GM12891 (cell line): ENCODE measurements at regions not wholly inside any gene's neighbourhood (a gene's known extent, or its start where the extent isn't known, plus 50 kb on each side); places are given as distances from the start of the nearest gene placed in this dataset.
"Not testable (repeated sequence)": the region's sequence is repeated elsewhere in the genome, so short reads cannot be mapped to it uniquely, and the experiment has no call there.

Experiments used
- DNase-seq: peaks from one replicate; pipeline ENCODE4 v3.0.0; 2011; ENCODE audit warnings: low spot score; ENCODE audit not compliant: insufficient read length
- FAIRE-seq: peaks from 2 replicates; lab custom pipeline; 2011; peaks lifted over from hg19 to GRCh38; lab: Jason Lieb, UNC
- PAX5 ChIP-seq: IDR thresholded peaks from 2 replicates; pipeline ENCODE4 v1.6.1; 2011; ENCODE audit warnings: low read length, moderate library complexity, mild to moderate bottlenecking; ENCODE audit not compliant: insufficient read depth, severe bottlenecking
- POLR2A ChIP-seq: IDR thresholded peaks from 2 replicates; pipeline ENCODE4 v1.6.1; 2011; ENCODE audit warnings: low read depth, low read length, control low read depth
- POLR2AphosphoS5 ChIP-seq: IDR thresholded peaks from 2 replicates; pipeline ENCODE4 v1.6.1; 2011; ENCODE audit warnings: low read depth, low read length, control low read depth
- POU2F2 ChIP-seq: IDR thresholded peaks from 2 replicates; pipeline ENCODE4 v1.6.1; 2011; ENCODE audit warnings: low read depth, mild to moderate bottlenecking, control low read depth, low read length, moderate library complexity
- SPI1 ChIP-seq: IDR thresholded peaks from 2 replicates; pipeline ENCODE4 v1.6.1; 2011; ENCODE audit warnings: low read depth, low read length, control low read depth
- TAF1 ChIP-seq: IDR thresholded peaks from 2 replicates; pipeline ENCODE4 v1.6.1; 2011; ENCODE audit warnings: low read depth, low read length, control low read depth

DNA sequence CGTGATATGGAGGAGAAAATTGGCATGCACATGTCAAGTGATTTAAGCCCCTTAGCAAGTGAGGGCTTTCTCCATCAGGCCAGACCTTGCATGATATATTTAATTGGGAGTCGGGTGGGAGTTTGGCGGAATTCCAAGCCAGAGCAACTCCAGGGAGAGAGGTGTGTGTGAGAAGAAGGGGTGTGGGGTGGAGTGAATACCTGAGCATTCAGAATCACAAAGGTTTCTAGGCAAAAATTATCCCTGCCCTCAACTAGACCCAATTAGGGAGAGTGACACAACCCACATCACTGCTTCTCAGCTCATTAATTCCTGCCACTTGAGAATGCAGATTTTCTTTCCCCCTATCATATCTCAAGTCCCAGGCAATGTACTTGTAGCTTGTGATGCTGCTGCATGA lies 279.7 kb upstream of the TUT7 start:
- TF ChIP-seq POU2F2, result no peak
- no peak for TF ChIP-seq POLR2AphosphoS5
- no peak for TF ChIP-seq SPI1
- TF ChIP-seq POLR2A, result no peak
- no peak for TF ChIP-seq TAF1
- TF ChIP-seq PAX5, result no peak
- no peak for FAIRE-seq
- DNase-seq, result no peak

DNA sequence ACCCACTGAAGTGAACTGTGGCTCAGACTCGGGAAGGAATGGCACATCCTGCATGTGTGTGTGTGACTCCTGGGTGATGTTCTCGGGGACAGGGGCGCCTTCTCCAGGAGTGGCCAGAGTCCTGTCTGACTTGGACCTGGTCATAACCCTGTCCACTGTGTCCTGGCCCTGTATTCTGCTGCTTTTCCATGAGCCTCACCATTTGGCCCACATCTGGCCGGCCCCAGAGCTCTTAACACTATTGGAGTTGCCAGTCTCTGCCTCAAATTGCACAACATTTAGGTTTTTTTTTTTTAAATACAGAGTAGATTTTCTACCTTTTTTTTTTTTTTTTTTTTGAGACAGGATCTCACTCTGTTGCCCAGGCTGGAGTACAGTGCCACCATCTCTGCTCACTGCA lies 278.3 kb upstream of the TUT7 start:
- DNase-seq (no peak), FAIRE-seq (no peak)
- TF ChIP-seq POLR2AphosphoS5, result no peak
- TF ChIP-seq PAX5, result no peak
- no peak for TF ChIP-seq TAF1
- TF ChIP-seq POU2F2, result no peak
- TF ChIP-seq SPI1, result no peak
- TF ChIP-seq POLR2A, result no peak

GRCh38 chr9:86629530-86629929 lies 275.3 kb upstream of the TUT7 start:
- no peak for TF ChIP-seq PAX5
- TF ChIP-seq POLR2AphosphoS5, result no peak
- no peak for TF ChIP-seq TAF1
- no peak for TF ChIP-seq SPI1
- no peak for TF ChIP-seq POLR2A
- no peak for TF ChIP-seq POU2F2
- no peak for DNase-seq
- no peak for FAIRE-seq

DNA sequence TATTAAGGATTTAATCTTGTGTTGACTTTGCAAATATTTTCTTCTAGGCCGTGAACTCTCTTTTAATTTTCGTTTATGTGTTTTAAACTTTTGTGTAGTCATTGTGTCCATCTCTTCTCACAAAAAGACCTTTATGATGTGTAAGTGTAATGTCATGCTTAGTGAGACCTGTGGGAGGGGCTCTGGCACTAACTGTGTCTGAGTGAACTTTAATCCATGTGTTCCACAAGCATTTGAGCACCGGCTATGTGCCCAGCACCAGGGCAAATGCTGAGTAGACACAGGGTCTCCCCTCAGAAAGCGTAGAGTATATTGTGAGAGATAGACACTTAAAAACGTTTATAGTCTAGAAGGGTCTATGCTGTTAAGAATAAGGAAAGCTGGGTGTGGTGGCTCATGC lies 272.6 kb upstream of the TUT7 start:
- TF ChIP-seq SPI1, result no peak
- TF ChIP-seq TAF1, result no peak
- TF ChIP-seq POLR2A, result no peak
- TF ChIP-seq PAX5, result no peak
- no peak for TF ChIP-seq POU2F2
- TF ChIP-seq POLR2AphosphoS5, result no peak
- FAIRE-seq (no peak), DNase-seq (no peak)

DNA sequence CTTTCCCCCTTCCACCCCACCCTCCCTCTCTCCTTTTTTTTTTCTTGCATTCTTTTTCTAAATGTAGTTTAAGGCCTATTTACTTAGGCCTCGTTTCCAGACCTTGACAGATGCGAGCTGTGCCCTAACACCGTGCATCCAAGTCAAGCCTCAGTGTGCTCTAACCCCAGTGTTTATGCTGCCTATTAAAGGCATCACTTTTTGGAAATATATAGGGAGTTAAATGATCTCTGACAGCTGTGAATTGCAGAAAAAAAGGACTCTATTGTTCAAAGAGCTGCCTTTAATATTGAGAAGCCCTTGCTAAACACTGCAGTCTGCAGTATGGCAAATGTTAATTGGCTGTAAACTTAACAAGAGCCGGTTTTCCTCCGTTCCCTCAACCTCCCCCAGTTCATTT lies 270.4 kb upstream of the TUT7 start:
- FAIRE-seq, result no peak
- DNase-seq, result no peak

DNA sequence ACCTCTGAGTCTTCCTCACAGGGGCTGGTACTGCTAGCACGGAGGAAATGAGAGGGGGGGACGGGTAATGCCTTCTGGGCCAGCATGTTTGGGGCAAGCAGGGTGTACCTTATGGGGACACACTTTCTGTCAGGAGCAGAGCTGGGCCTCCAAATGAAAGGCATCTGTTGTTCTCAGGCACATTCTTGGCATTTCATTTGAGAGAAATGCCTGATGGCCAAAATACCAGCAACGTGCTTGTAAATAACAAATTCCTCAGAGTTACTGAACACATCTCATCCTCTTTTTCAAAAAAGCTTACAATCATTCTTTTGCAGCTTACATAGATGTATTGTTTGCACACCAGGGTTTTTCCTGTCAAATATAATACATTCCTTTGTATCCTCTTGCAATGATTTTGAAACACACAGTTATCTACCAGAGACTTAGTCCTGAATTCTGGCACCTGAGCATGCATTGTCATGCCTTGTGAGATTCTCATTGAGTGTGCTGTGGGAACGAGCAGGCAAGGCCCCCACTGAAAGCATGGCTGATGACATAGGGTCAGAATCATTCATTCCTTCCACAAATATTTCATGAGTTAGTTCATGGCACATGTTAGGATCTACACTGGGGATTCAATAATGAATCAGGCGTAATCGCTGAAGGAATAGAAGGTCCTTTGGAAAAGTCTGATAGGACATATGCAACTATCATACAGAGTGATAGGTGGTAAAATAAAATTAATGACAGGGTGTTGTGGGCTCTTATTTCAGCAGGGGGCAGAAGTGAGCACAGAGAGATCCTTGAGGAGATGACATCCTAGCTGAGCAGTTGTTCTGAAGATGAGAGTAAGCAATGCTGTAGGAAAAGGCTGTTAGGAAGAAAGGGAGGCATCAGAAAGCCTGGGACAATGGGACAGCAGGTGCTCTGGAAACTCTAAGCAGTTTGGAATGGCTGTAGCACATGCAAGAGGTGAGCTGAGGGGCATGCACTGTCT lies 260.9 kb upstream of the TUT7 start:
- FAIRE-seq (no peak), DNase-seq (no peak)
- TF ChIP-seq POLR2A, result no peak
- no peak for TF ChIP-seq TAF1

More for the DNA sequence above, 270.4 kb upstream of the TUT7 start:
- TF ChIP-seq PAX5, result no peak
- no peak for TF ChIP-seq POU2F2
- no peak for TF ChIP-seq POLR2AphosphoS5
- no peak for TF ChIP-seq TAF1

GRCh38 chr9:86613943-86614342 lies 259.7 kb upstream of the TUT7 start:
- no peak for FAIRE-seq

GRCh38 chr9:86611534-86611933 lies 257.3 kb upstream of the TUT7 start:
- not testable (repeated sequence) for DNase-seq, FAIRE-seq

More at GRCh38 chr9:86613943-86614342, 259.7 kb upstream of the TUT7 start:
- TF ChIP-seq TAF1, result no peak
- no peak for TF ChIP-seq POLR2A
- TF ChIP-seq POU2F2, result no peak
- no peak for TF ChIP-seq POLR2AphosphoS5
- TF ChIP-seq PAX5, result no peak
- TF ChIP-seq SPI1, result no peak
- no peak for DNase-seq

DNA sequence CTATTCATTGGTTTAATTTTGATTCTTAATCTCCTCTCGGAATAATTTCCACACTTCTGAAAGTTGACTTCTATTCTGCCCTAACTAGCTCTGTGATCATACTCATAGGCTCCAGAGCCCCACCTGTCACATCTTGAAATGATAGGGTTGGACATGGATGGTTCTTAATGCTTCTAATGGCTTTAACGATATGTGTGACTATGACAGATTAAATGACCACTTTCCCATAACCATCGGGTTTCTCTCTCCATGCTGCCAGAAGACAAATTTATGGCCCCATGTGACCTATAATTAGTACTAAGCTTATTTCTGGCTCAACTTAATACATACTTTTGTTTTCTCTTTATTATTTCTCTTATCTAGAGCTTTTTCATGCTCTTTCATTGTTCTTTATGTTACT lies 251.1 kb upstream of the TUT7 start:
- no peak for FAIRE-seq
- no peak for TF ChIP-seq SPI1
- TF ChIP-seq POLR2A, result no peak
- no peak for DNase-seq

DNA sequence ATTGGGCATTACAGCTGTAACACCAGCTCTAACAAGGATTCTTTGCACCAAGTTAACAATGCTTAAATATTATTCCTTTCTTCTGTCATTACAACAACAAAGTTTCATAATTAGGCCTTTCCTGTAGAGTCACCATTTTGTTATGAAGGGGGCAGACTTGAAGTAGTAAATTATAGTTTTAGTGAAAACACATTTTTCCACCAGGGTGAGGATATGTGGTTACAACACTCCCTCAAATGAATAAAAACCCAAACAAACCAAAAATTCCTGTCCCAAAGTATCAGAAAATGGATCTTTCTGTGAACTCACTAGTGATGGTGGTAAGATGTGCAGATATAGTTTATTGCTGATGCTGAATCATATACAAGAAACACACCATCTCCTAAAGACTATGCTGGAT lies 250.5 kb upstream of the TUT7 start:
- DNase-seq (no peak), FAIRE-seq (no peak)
- TF ChIP-seq PAX5 (no peak), SPI1 (no peak), POLR2AphosphoS5 (no peak), POLR2A (no peak), TAF1 (no peak), POU2F2 (no peak)

DNA sequence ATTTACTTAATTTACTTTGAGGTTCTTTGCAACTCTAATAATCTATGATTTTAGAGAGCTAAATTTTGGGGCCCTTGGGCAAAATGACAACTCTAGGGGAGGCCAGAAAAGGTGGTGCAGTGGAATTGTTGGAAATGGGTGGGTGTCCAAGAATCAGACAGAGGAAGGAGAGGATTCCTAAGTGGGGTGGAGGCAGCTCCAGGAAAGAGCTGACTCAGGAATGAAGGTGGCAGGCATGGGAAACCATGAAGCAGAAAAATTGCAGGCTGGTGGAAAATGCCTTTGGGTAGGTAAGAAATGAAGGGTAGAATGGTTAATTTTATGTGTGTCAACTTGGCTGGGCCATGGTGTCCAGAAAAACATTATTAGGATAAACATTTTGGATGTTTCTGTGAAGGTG lies 248.5 kb upstream of the TUT7 start:
- TF ChIP-seq POLR2A (no peak), SPI1 (no peak), TAF1 (no peak), PAX5 (no peak), POLR2AphosphoS5 (no peak), POU2F2 (no peak)

More for the DNA sequence above, 248.5 kb upstream of the TUT7 start:
- no peak for DNase-seq
- no peak for FAIRE-seq
